ENCODE measurements at regions not wholly inside any gene's neighbourhood (a gene's known extent, or its start where the extent isn't known, plus 50 kb on each side); places are given as distances from the start of the nearest gene placed in this dataset.

DNA sequence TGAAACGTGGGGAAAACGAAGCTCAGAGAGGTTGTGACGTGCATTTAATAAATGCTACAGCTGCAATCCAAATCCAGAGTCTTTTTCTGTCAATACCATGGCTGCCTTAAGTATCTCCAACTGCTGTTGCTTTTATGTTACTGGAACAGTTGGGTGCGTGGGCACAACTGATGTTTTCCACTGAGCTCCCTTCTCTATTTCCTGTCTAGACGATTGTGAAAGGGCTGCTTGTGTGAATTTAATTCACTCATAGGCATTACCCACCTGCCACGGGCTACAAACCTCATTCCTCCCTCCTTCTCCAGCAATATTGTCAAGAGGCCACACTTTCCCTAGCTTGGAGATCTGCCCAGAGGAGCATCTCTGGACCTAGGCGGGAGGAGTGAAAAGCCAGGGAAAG lies 526.0 kb downstream of the MID1IP1 start:
- Histone ChIP-seq H3K9ac (ENCODE audit: low read length) (no peak overlapping the region), H3K4me3 (ENCODE audit: low read length) (no peak overlapping the region), H3F3A (ENCODE audit: low read length, unreplicated experiment) (no peaks in the 10 kb centered on the region), H3K36me3 (ENCODE audit: low read depth, low read length) (no peaks in the 10 kb centered on the region), H4K20me1 (ENCODE audit: low read length) (no peaks in the 10 kb centered on the region), H3K9me3 (ENCODE audit: low read length) (no peaks in the 10 kb centered on the region), H3K27ac (ENCODE audit: low read length) (no peak overlapping the region), H2AFZ (ENCODE audit: low read length) (no peak overlapping the region), H3K4me1 (ENCODE audit: insufficient read depth, low read length) (no peaks in the 10 kb centered on the region), H3K9me2 (replicated peaks; ENCODE audit: low read length) (no peaks in the 10 kb centered on the region), H3K4me2 (ENCODE audit: low read length) (no peak overlapping the region), H3K27me3 (ENCODE audit: low read length) (peaks cover 11% of the 10 kb centered on the region; the same call in 1 of the 2 replicates), H3K79me2 (ENCODE audit: low read length) (no peaks in the 10 kb centered on the region)
- POLR2A ChIA-PET (ENCODE audit: unreplicated experiment) = no interaction called here
- BruUV-seq (replicated peaks) = no TSS peak
- DNase-seq = no peak
- CTCF ChIA-PET = no interaction called here
- no peak for ATAC-seq
- TF ChIP-seq EZH2phosphoT487 (IDR thresholded peaks at IDR 0.05; ENCODE audit: borderline replicate concordance, low read length) = no peak
- intact Hi-C loops (cut with micrococcal nuclease) = no loop called here

GRCh38 chrX:39327705-39328104 lies 526.4 kb downstream of the MID1IP1 start:
- no TSS peak for BruUV-seq (replicated peaks)

DNA sequence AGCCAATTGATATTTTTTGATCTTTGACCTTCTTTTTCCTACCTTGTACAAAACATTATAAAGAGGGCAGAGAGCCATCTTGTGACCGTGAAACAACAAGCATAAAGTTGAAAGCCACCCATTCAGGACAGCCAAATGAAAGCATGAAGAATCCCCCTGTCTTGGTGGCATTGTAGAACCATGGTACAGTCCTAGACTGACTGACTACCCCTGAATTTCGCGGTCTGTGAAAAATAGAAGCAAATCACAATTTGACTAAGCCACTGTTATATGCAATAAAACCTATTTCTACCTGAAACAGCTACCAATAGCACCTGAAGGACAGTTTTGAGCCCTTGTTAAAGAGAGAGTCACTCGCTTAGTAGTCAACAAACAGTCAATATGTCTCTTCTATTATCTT lies 527.4 kb downstream of the MID1IP1 start:
- H3K27me3 ChIP-seq (ENCODE audit: low read length) = peaks cover 11% of the 10 kb centered on the region; the same call in 1 of the 2 replicates
- no peaks in the 10 kb centered on the region for H4K20me1 ChIP-seq (ENCODE audit: low read length)
- intact Hi-C loops (cut with micrococcal nuclease) = no loop called here
- no peaks in the 10 kb centered on the region for H3K4me1 ChIP-seq (ENCODE audit: insufficient read depth, low read length)
- TF ChIP-seq EZH2 (IDR thresholded peaks at IDR 0.05; ENCODE audit: low read length, unreplicated experiment) = no peak
- TF ChIP-seq CTCF (conservative IDR thresholded peaks at IDR 0.05; ENCODE audit: low read depth, low read length) = no peak
- no peak for TF ChIP-seq EZH2phosphoT487 (IDR thresholded peaks at IDR 0.05; ENCODE audit: borderline replicate concordance, low read length)
- ATAC-seq (no peak), DNase-seq (no peak)
- no peaks in the 10 kb centered on the region for H3K9me3 ChIP-seq (ENCODE audit: low read length)
- no peak overlapping the region for H3K4me3 ChIP-seq (ENCODE audit: low read length)
- no TSS peak for BruUV-seq (replicated peaks)
- H3K9ac ChIP-seq (ENCODE audit: low read length) = no peak overlapping the region
- H3K79me2 ChIP-seq (ENCODE audit: low read length) = no peaks in the 10 kb centered on the region
- POLR2A ChIA-PET (ENCODE audit: unreplicated experiment) = no interaction called here
- CTCF ChIA-PET = no interaction called here
- H3K27ac ChIP-seq (ENCODE audit: low read length) = no peak overlapping the region
- no peak overlapping the region for H3K4me2 ChIP-seq (ENCODE audit: low read length)
- H3K9me2 ChIP-seq (replicated peaks; ENCODE audit: low read length) = no peaks in the 10 kb centered on the region
- no peaks in the 10 kb centered on the region for H3F3A ChIP-seq (ENCODE audit: low read length, unreplicated experiment)
- H3K36me3 ChIP-seq (ENCODE audit: low read depth, low read length) = no peaks in the 10 kb centered on the region
- H2AFZ ChIP-seq (ENCODE audit: low read length) = no peak overlapping the region

More at GRCh38 chrX:39327705-39328104, 526.4 kb downstream of the MID1IP1 start:
- Histone ChIP-seq H3K36me3 (ENCODE audit: low read depth, low read length) (no peaks in the 10 kb centered on the region), H3K27me3 (ENCODE audit: low read length) (peaks cover 11% of the 10 kb centered on the region; the same call in 1 of the 2 replicates), H3K9me2 (replicated peaks; ENCODE audit: low read length) (no peaks in the 10 kb centered on the region), H3K4me1 (ENCODE audit: insufficient read depth, low read length) (no peaks in the 10 kb centered on the region), H4K20me1 (ENCODE audit: low read length) (no peaks in the 10 kb centered on the region), H3K4me2 (ENCODE audit: low read length) (no peak overlapping the region), H3F3A (ENCODE audit: low read length, unreplicated experiment) (no peaks in the 10 kb centered on the region), H3K9me3 (ENCODE audit: low read length) (no peaks in the 10 kb centered on the region), H3K27ac (ENCODE audit: low read length) (no peak overlapping the region), H3K79me2 (ENCODE audit: low read length) (no peaks in the 10 kb centered on the region), H3K4me3 (ENCODE audit: low read length) (no peak overlapping the region), H2AFZ (ENCODE audit: low read length) (no peak overlapping the region), H3K9ac (ENCODE audit: low read length) (no peak overlapping the region)
- POLR2A ChIA-PET (ENCODE audit: unreplicated experiment) = no interaction called here
- TF ChIP-seq EZH2phosphoT487 (IDR thresholded peaks at IDR 0.05; ENCODE audit: borderline replicate concordance, low read length) (no peak), EZH2 (IDR thresholded peaks at IDR 0.05; ENCODE audit: low read length, unreplicated experiment) (no peak), CTCF (conservative IDR thresholded peaks at IDR 0.05; ENCODE audit: low read depth, low read length) (no peak)
- DNase-seq = no peak
- intact Hi-C loops (cut with micrococcal nuclease) = no loop called here
- CTCF ChIA-PET = no interaction called here
- ATAC-seq = no peak
